ENCODE measurements at regions not wholly inside any gene's neighbourhood (a gene's known extent, or its start where the extent isn't known, plus 50 kb on each side); places are given as distances from the start of the nearest gene placed in this dataset.

DNA sequence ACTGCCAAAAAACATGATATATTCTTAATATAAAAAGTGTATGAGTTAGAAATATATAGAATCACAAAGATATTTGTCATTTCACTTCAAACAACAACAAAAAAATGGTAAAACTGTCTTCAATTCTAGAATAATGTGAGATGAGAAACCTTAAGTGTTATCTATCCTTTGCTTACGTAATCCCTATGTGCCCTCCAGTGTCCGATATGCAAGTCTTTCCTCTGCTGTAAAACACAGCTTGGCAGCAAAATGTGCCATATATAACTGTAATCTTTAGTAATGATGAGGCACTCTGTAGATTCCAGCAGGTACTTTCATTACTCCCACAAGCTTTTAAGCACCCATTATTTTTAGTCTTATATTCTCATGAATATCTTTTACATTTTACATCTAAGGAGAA is 555.1 kb upstream of the FRG1 start:
- H3K4me3 ChIP-seq (ENCODE audit: low read length in 2 of 2) = no peak overlapping the region
- H3K9ac ChIP-seq (ENCODE audit: low read depth in 1 of 2, low read length in 2 of 2) = no peak overlapping the region
- H3K9me3 ChIP-seq (ENCODE audit: control insufficient read depth in 2 of 2, low read length in 2 of 2) = no peaks in the 10 kb centered on the region
- H3K27ac ChIP-seq (ENCODE audit: low read depth in 2 of 2, low read length in 2 of 2) = no peak overlapping the region
- H3K4me1 ChIP-seq (ENCODE audit: control insufficient read depth in 2 of 2, insufficient read depth in 2 of 2, low read length in 2 of 2) = no peaks in the 10 kb centered on the region
- H3K27me3 ChIP-seq (ENCODE audit: control insufficient read depth in 2 of 2, insufficient read depth in 2 of 2, low read length in 2 of 2) = no peaks in the 10 kb centered on the region
- H3K36me3 ChIP-seq (ENCODE audit: control insufficient read depth in 2 of 2, insufficient read depth in 2 of 2, low read length in 2 of 2) = no peaks in the 10 kb centered on the region

DNA sequence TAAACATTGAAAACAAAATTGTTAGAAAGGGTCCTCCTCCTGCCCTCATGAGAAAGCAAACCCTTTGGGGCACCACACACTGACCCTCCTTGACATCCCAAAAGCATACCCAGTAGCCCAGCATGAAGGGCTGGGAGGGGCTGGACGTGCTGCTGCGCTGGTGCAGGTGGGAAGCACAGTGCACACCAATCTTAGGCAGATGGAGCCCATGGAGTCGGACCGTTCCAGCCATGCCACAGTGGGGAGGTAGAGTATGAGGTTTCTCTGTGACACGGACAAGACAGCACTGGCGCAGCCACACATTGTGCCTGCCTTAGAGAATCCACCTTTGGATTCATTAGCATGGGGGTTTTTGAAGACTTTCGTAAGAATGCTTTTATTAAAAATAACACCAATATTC is 544.2 kb upstream of the FRG1 start:
- no peak overlapping the region for H3K4me3 ChIP-seq (ENCODE audit: low read length in 2 of 2)

DNA sequence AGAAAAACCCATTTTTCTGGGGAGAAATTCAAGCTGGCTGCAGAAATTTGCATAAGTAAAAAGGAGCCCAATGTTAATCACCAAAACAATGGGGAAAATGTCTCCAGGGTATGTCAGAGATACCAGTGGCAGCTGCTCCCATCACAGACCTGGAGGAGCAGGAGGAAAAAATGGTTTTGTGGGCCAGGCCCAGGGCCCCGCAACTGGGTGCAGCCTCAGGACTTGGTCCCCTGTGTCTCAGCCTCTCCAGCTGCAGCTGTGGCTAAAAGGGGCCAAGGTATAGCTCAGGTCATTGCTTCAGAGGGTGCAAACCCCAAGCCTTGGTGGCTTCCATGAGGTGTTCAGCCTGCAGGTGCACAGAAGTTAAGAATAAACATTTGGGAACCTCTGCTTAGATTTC is 536.4 kb upstream of the FRG1 start:
- H3K27ac ChIP-seq (ENCODE audit: low read depth in 2 of 2, low read length in 2 of 2) = no peak overlapping the region
- no peaks in the 10 kb centered on the region for H3K36me3 ChIP-seq (ENCODE audit: control insufficient read depth in 2 of 2, insufficient read depth in 2 of 2, low read length in 2 of 2)
- no peaks in the 10 kb centered on the region for H3K4me1 ChIP-seq (ENCODE audit: control insufficient read depth in 2 of 2, insufficient read depth in 2 of 2, low read length in 2 of 2)
- no peaks in the 10 kb centered on the region for H3K9me3 ChIP-seq (ENCODE audit: control insufficient read depth in 2 of 2, low read length in 2 of 2)
- H3K4me3 ChIP-seq (ENCODE audit: low read length in 2 of 2) = no peak overlapping the region
- no peak overlapping the region for H3K9ac ChIP-seq (ENCODE audit: low read depth in 1 of 2, low read length in 2 of 2)
- H3K27me3 ChIP-seq (ENCODE audit: control insufficient read depth in 2 of 2, insufficient read depth in 2 of 2, low read length in 2 of 2) = no peaks in the 10 kb centered on the region

More for the DNA sequence above, 544.2 kb upstream of the FRG1 start:
- Histone ChIP-seq H3K9ac (ENCODE audit: low read depth in 1 of 2, low read length in 2 of 2) (no peak overlapping the region), H3K27ac (ENCODE audit: low read depth in 2 of 2, low read length in 2 of 2) (no peak overlapping the region), H3K36me3 (ENCODE audit: control insufficient read depth in 2 of 2, insufficient read depth in 2 of 2, low read length in 2 of 2) (no peaks in the 10 kb centered on the region), H3K9me3 (ENCODE audit: control insufficient read depth in 2 of 2, low read length in 2 of 2) (no peaks in the 10 kb centered on the region), H3K27me3 (ENCODE audit: control insufficient read depth in 2 of 2, insufficient read depth in 2 of 2, low read length in 2 of 2) (no peaks in the 10 kb centered on the region), H3K4me1 (ENCODE audit: control insufficient read depth in 2 of 2, insufficient read depth in 2 of 2, low read length in 2 of 2) (no peaks in the 10 kb centered on the region)

DNA sequence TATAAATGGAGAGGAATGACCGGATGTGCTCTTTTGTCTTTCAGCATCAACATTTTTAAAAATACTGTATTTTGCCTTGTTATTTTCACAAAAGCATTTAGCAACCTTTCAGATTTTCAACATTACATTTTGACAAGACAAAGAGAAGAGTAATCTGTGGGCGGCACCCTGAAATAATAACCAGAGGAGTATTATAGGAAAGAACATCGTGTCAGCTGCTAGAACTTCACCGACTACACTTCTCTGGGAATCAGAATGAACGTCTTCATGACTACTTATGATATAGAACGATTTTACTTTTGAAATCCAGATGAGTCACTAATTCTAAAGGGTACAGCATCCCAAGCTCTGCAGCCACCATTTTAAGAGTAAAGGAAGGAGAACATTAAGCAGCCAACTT is 531.5 kb upstream of the FRG1 start:
- no peak overlapping the region for H3K27ac ChIP-seq (ENCODE audit: low read depth in 2 of 2, low read length in 2 of 2)
- no peak overlapping the region for H3K9ac ChIP-seq (ENCODE audit: low read depth in 1 of 2, low read length in 2 of 2)
- H3K9me3 ChIP-seq (ENCODE audit: control insufficient read depth in 2 of 2, low read length in 2 of 2) = no peaks in the 10 kb centered on the region
- no peaks in the 10 kb centered on the region for H3K27me3 ChIP-seq (ENCODE audit: control insufficient read depth in 2 of 2, insufficient read depth in 2 of 2, low read length in 2 of 2)
- H3K4me3 ChIP-seq (ENCODE audit: low read length in 2 of 2) = no peak overlapping the region
- H3K36me3 ChIP-seq (ENCODE audit: control insufficient read depth in 2 of 2, insufficient read depth in 2 of 2, low read length in 2 of 2) = no peaks in the 10 kb centered on the region
- no peaks in the 10 kb centered on the region for H3K4me1 ChIP-seq (ENCODE audit: control insufficient read depth in 2 of 2, insufficient read depth in 2 of 2, low read length in 2 of 2)

DNA sequence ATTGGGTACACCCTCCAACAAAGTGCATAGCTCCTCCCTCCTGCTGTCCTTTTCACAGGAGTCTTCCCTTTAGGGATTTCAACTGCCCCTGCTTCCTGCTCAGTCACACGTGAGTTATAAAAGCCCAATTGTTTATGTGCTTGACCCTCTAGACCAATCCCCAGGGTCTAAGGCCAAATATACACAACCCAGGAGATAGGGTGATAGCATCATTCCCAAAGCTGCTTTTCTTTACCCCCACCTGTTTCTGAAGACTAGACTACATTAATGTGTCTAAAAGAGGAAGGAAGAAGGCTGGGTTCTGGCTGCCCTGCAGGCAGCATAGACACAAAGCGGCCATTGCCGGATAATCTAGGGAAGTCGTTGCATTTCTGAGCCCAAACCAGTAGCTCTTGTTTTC is 526.7 kb upstream of the FRG1 start:
- Histone ChIP-seq H3K27ac (ENCODE audit: low read depth in 2 of 2, low read length in 2 of 2) (no peak overlapping the region), H3K4me1 (ENCODE audit: control insufficient read depth in 2 of 2, insufficient read depth in 2 of 2, low read length in 2 of 2) (no peaks in the 10 kb centered on the region), H3K36me3 (ENCODE audit: control insufficient read depth in 2 of 2, insufficient read depth in 2 of 2, low read length in 2 of 2) (no peaks in the 10 kb centered on the region), H3K9me3 (ENCODE audit: control insufficient read depth in 2 of 2, low read length in 2 of 2) (no peaks in the 10 kb centered on the region), H3K4me3 (ENCODE audit: low read length in 2 of 2) (no peak overlapping the region), H3K27me3 (ENCODE audit: control insufficient read depth in 2 of 2, insufficient read depth in 2 of 2, low read length in 2 of 2) (no peaks in the 10 kb centered on the region), H3K9ac (ENCODE audit: low read depth in 1 of 2, low read length in 2 of 2) (no peak overlapping the region)

DNA sequence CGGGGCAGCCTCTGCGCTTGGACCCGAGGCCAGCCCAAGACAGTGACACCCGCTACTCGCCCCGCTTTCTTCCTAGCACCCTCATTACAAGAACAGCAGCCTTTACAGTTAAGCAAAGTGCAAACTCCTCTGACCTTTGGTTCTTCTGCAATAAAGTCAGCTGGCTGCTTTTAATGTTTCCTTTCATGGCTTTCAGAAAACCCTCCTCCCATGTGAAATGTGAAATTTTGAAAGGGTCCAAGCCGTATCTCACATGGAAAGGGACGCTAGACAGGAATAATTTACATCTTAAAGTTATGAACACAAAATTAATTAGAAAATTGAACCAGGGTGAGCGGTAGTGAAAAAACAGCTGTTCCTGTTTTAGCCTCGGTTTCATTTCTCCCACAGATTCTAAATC is 520.1 kb upstream of the FRG1 start:
- Histone ChIP-seq H3K4me1 (ENCODE audit: control insufficient read depth in 2 of 2, insufficient read depth in 2 of 2, low read length in 2 of 2) (no peaks in the 10 kb centered on the region), H3K27me3 (ENCODE audit: control insufficient read depth in 2 of 2, insufficient read depth in 2 of 2, low read length in 2 of 2) (no peaks in the 10 kb centered on the region), H3K36me3 (ENCODE audit: control insufficient read depth in 2 of 2, insufficient read depth in 2 of 2, low read length in 2 of 2) (no peaks in the 10 kb centered on the region), H3K27ac (ENCODE audit: low read depth in 2 of 2, low read length in 2 of 2) (no peak overlapping the region), H3K4me3 (ENCODE audit: low read length in 2 of 2) (no peak overlapping the region), H3K9ac (ENCODE audit: low read depth in 1 of 2, low read length in 2 of 2) (no peak overlapping the region), H3K9me3 (ENCODE audit: control insufficient read depth in 2 of 2, low read length in 2 of 2) (no peaks in the 10 kb centered on the region)

DNA sequence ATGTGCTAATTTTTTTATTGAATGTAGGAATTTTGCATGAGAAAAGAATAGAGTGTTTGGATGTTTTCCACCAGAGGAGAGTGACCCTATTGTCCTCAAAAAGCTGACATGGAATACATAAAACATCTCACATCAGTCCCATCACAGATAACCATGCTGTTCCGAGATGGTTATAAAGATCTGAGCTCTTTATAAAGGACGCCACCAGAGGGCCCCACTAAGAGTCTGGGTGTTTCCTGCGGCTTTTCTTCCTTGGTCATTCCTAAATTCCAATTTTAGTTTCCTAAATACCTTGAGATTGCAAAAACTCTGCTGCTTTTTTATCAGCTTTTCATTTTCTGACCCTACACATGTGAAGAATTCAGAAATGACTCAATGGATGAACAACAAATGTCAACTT is 504.5 kb upstream of the FRG1 start:
- Histone ChIP-seq H3K4me3 (ENCODE audit: low read length in 2 of 2) (no peak overlapping the region), H3K36me3 (ENCODE audit: control insufficient read depth in 2 of 2, insufficient read depth in 2 of 2, low read length in 2 of 2) (no peaks in the 10 kb centered on the region), H3K9me3 (ENCODE audit: control insufficient read depth in 2 of 2, low read length in 2 of 2) (peaks cover 0 to 6% of the 10 kb centered on the region in 2 donors), H3K9ac (ENCODE audit: low read depth in 1 of 2, low read length in 2 of 2) (no peak overlapping the region), H3K27ac (ENCODE audit: low read depth in 2 of 2, low read length in 2 of 2) (no peak overlapping the region), H3K27me3 (ENCODE audit: control insufficient read depth in 2 of 2, insufficient read depth in 2 of 2, low read length in 2 of 2) (no peaks in the 10 kb centered on the region), H3K4me1 (ENCODE audit: control insufficient read depth in 2 of 2, insufficient read depth in 2 of 2, low read length in 2 of 2) (no peaks in the 10 kb centered on the region)

DNA sequence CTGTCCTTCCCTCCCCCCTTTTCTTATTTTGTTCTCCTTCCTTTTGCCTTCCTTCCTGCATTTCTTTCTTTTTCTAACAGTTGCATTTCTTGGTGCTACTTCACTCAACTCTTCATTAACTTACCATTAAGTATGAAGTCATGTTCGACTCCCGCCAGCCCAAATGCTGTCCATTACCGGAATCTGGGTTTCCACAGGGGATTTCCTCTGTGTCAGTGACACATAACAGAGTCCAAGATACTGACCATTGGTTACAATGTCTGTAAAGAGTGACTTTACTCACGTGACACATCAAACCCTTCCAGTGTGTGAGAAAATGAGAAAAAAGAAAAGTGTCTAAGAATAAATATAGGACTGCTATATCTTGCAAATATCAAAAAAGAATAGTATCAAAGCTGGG is 500.0 kb upstream of the FRG1 start:
- H3K4me3 ChIP-seq (ENCODE audit: low read length in 2 of 2) = no peak overlapping the region
- no peaks in the 10 kb centered on the region for H3K27me3 ChIP-seq (ENCODE audit: control insufficient read depth in 2 of 2, insufficient read depth in 2 of 2, low read length in 2 of 2)
- H3K4me1 ChIP-seq (ENCODE audit: control insufficient read depth in 2 of 2, insufficient read depth in 2 of 2, low read length in 2 of 2) = no peaks in the 10 kb centered on the region
- no peak overlapping the region for H3K9ac ChIP-seq (ENCODE audit: low read depth in 1 of 2, low read length in 2 of 2)
- no peaks in the 10 kb centered on the region for H3K9me3 ChIP-seq (ENCODE audit: control insufficient read depth in 2 of 2, low read length in 2 of 2)
- no peaks in the 10 kb centered on the region for H3K36me3 ChIP-seq (ENCODE audit: control insufficient read depth in 2 of 2, insufficient read depth in 2 of 2, low read length in 2 of 2)
- no peak overlapping the region for H3K27ac ChIP-seq (ENCODE audit: low read depth in 2 of 2, low read length in 2 of 2)

DNA sequence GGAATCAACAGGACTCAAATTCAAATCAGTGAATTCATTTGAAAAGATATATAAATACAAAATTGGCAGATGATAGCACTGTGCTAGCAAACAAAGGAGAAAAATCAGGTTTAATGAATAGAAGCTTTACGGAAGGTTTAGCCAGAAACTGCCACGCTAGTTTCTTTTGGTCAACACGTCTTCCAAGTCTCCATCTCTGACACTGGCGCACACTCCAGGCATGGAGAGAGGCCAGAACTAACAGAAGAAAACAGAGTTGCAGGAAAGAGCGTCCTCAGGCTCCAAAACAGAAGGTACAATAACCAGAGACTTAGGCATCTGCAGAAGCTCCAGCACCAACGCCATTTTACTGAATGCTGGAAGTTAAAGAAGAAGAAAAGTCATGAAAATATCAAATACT is 497.3 kb upstream of the FRG1 start:
- H3K27ac ChIP-seq (ENCODE audit: low read depth in 2 of 2, low read length in 2 of 2) = no peak overlapping the region
- H3K4me3 ChIP-seq (ENCODE audit: low read length in 2 of 2) = no peak overlapping the region
- no peaks in the 10 kb centered on the region for H3K36me3 ChIP-seq (ENCODE audit: control insufficient read depth in 2 of 2, insufficient read depth in 2 of 2, low read length in 2 of 2)

DNA sequence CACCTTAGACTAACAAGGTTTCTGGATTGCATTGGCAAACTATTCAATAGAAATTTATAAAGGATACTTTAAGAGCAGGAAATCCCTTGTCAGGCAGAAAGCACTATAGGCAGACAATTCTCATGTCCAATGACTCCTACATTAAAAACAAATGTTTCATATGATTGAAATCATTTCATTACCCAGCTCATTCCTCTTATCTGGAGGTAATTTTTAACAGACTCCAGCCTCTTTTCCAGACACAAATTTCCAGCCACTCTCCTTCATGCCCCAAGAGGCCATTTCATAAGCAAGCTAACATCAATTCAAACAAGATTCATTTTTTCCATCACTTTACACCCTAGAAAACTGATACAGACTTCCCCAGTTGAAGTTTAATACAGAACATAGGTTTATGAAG is 495.1 kb upstream of the FRG1 start:
- no peak overlapping the region for H3K4me3 ChIP-seq (ENCODE audit: low read length in 2 of 2)
- no peaks in the 10 kb centered on the region for H3K4me1 ChIP-seq (ENCODE audit: control insufficient read depth in 2 of 2, insufficient read depth in 2 of 2, low read length in 2 of 2)
- H3K36me3 ChIP-seq (ENCODE audit: control insufficient read depth in 2 of 2, insufficient read depth in 2 of 2, low read length in 2 of 2) = no peaks in the 10 kb centered on the region
- H3K27ac ChIP-seq (ENCODE audit: low read depth in 2 of 2, low read length in 2 of 2) = no peak overlapping the region
- no peaks in the 10 kb centered on the region for H3K27me3 ChIP-seq (ENCODE audit: control insufficient read depth in 2 of 2, insufficient read depth in 2 of 2, low read length in 2 of 2)
- no peak overlapping the region for H3K9ac ChIP-seq (ENCODE audit: low read depth in 1 of 2, low read length in 2 of 2)
- peaks cover 0 to 3% of the 10 kb centered on the region in 2 donors for H3K9me3 ChIP-seq (ENCODE audit: control insufficient read depth in 2 of 2, low read length in 2 of 2)

More for the DNA sequence above, 497.3 kb upstream of the FRG1 start:
- H3K4me1 ChIP-seq (ENCODE audit: control insufficient read depth in 2 of 2, insufficient read depth in 2 of 2, low read length in 2 of 2) = no peaks in the 10 kb centered on the region
- no peak overlapping the region for H3K9ac ChIP-seq (ENCODE audit: low read depth in 1 of 2, low read length in 2 of 2)
- H3K27me3 ChIP-seq (ENCODE audit: control insufficient read depth in 2 of 2, insufficient read depth in 2 of 2, low read length in 2 of 2) = no peaks in the 10 kb centered on the region
- no peaks in the 10 kb centered on the region for H3K9me3 ChIP-seq (ENCODE audit: control insufficient read depth in 2 of 2, low read length in 2 of 2)

DNA sequence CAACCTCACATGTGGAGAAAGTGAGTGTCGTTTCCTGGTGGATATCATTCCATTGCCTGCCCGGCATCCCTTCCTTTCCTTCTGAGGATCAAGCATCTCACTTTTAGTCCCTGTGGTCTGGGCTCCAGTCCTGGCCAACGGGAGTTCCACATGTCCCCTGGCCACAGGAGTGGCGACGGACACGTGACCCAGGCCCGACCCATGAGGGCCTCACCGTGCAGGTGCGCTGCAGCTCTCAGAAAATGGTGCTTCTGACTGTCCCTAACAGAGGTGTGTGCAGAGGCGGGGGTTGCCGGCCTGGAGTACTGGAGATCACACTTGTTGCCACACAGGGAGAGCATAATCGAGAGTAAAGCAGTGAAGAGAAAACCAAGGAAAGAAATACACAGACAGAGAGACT is 476.9 kb upstream of the FRG1 start:
- Histone ChIP-seq H3K9me3 (ENCODE audit: control insufficient read depth in 2 of 2, low read length in 2 of 2) (peaks cover 0 to 1% of the 10 kb centered on the region in 2 donors), H3K27me3 (ENCODE audit: control insufficient read depth in 2 of 2, insufficient read depth in 2 of 2, low read length in 2 of 2) (no peaks in the 10 kb centered on the region), H3K9ac (ENCODE audit: low read depth in 1 of 2, low read length in 2 of 2) (no peak overlapping the region), H3K27ac (ENCODE audit: low read depth in 2 of 2, low read length in 2 of 2) (no peak overlapping the region), H3K4me1 (ENCODE audit: control insufficient read depth in 2 of 2, insufficient read depth in 2 of 2, low read length in 2 of 2) (no peaks in the 10 kb centered on the region), H3K36me3 (ENCODE audit: control insufficient read depth in 2 of 2, insufficient read depth in 2 of 2, low read length in 2 of 2) (no peaks in the 10 kb centered on the region), H3K4me3 (ENCODE audit: low read length in 2 of 2) (no peak overlapping the region)

Data from mucosa of rectum (tissue), 2 donors.